A549 (cell line): ENCODE measurements at regions not wholly inside any gene's neighbourhood (a gene's known extent, or its start where the extent isn't known, plus 50 kb on each side); places are given as distances from the start of the nearest gene placed in this dataset.

Source experiments
- ATAC-seq, 2 experiments: fragments of 200-7000 bp in 1 of 2; fragments of >200 bp in 1 of 2; cut with Nextera tagmentation in 1 of 2; cut with Tn5 transposase in 1 of 2; 3 replicates each; pipeline versions ENCODE4 v1.8.0 to v1.9.1; 2018 to 2020; ENCODE audit warnings: mild to moderate bottlenecking in 1 of 2, moderate library complexity in 1 of 2
- CTCF ChIA-PET: fragments of 300-600 bp; sonication (Branson Sonifier 250); formaldehyde crosslinking; extraction: SDS; loops from one replicate; lab custom pipeline; 2021; ENCODE audit warnings: antibody characterized with exemption, inconsistent platforms; lab: Yijun Ruan, JAX
- POLR2A ChIA-PET: fragments of 350-600 bp; formaldehyde crosslinking; extraction: SDS; loops from one replicate; lab custom pipeline; 2021; ENCODE audit warnings: antibody characterized with exemption, inconsistent platforms; lab: Yijun Ruan, JAX
- DNase-seq, 2 experiments: peaks; one replicate each; pipeline versions ENCODE4 v3.0.0 to v3.0.0-alpha.2; 2011 to 2016; ENCODE audit warnings: low read depth in 1 of 2, low spot score in 1 of 2
- FAIRE-seq: peaks from 2 replicates; lab custom pipeline; 2011; peaks lifted over from hg19 to GRCh38; lab: Jason Lieb, UNC
- H3K27ac ChIP-seq, 2 experiments: fragments of >200 bp; sonication (Bioruptor Twin); formaldehyde crosslinking; 3 replicates each; pipeline ENCODE4 v1.5.1; 2016 to 2017
- H3K4me1 ChIP-seq: fragments of >200 bp; sonication (Bioruptor Twin); formaldehyde crosslinking; 3 replicates; pipeline ENCODE4 v1.6.1; 2016
- H3K4me2 ChIP-seq: fragments of >200 bp; sonication (Bioruptor Twin); formaldehyde crosslinking; 3 replicates; pipeline ENCODE4 v1.6.1; 2016
- H3K4me3 ChIP-seq: fragments of >200 bp; sonication (Bioruptor Twin); formaldehyde crosslinking; 3 replicates; pipeline ENCODE4 v1.5.1; 2016
- H3K9me3 ChIP-seq: fragments of >200 bp; sonication (Bioruptor Twin); formaldehyde crosslinking; 3 replicates; pipeline ENCODE4 v1.6.1; 2016
- BHLHE40 ChIP-seq: IDR thresholded peaks from 2 replicates; pipeline ENCODE4 v1.6.1; 2012; ENCODE audit warnings: low read depth, low read length, inconsistent platforms
- CBX2 ChIP-seq: fragments of 200-600 bp; sonication (generic); IDR thresholded peaks from 2 replicates; pipeline ENCODE4 v1.6.1; 2016; ENCODE audit warnings: low read depth, mild to moderate bottlenecking, borderline replicate concordance
- CBX8 ChIP-seq: fragments of 200-600 bp; sonication (generic); IDR thresholded peaks from 2 replicates; pipeline ENCODE4 v1.6.1; 2016
- EP300 ChIP-seq, 2 experiments: fragments of >200 bp; sonication (Bioruptor Twin); formaldehyde crosslinking; IDR thresholded peaks; 2 replicates in 1 of 2; 3 replicates in 1 of 2; pipeline ENCODE4 v1.6.1; 2016 to 2017
- FOSB ChIP-seq: fragments of 250-450 bp; sonication (Bioruptor Pico); IDR thresholded peaks from 2 replicates; pipeline ENCODE4 v1.5.0; 2020; ENCODE audit warnings: mild to moderate bottlenecking, moderate library complexity
- GATA3 ChIP-seq: IDR thresholded peaks from 2 replicates; pipeline ENCODE4 v1.6.1; 2012; ENCODE audit warnings: borderline replicate concordance
- HDAC2 ChIP-seq: fragments of 200-600 bp; sonication (generic); IDR thresholded peaks from 2 replicates; pipeline ENCODE4 v1.6.1; 2016
- HOXB5 ChIP-seq: fragments of 250-450 bp; sonication (Bioruptor Pico); IDR thresholded peaks from 2 replicates; pipeline ENCODE4 v1.5.0; 2020; ENCODE audit warnings: mild to moderate bottlenecking, moderate library complexity
- JUN ChIP-seq, 2 experiments: fragments of >200 bp; sonication (Bioruptor Twin); formaldehyde crosslinking; IDR thresholded peaks; 2 replicates in 1 of 2; 3 replicates in 1 of 2; pipeline ENCODE4 v1.6.1; 2016 to 2017
- MAFK ChIP-seq: fragments of 450-650 bp; IDR thresholded peaks from 2 replicates; pipeline ENCODE4 v1.6.1; 2014; ENCODE audit not compliant: partially characterized antibody
- MAZ ChIP-seq: fragments of 150-350 bp; IDR thresholded peaks from 2 replicates; pipeline ENCODE4 v1.6.1; 2014; ENCODE audit warnings: antibody characterized with exemption, low read depth, low read length, borderline replicate concordance
- MYC ChIP-seq: IDR thresholded peaks from 2 replicates; pipeline ENCODE4 v1.6.1; 2012; ENCODE audit warnings: mild to moderate bottlenecking, inconsistent platforms, low read length, improper control_type of control experiment, borderline replicate concordance
- NFE2L2 ChIP-seq: fragments of 150-350 bp; conservative IDR thresholded peaks from 2 replicates; pipeline ENCODE4 v1.6.1; 2014; ENCODE audit warnings: low read length
- NPAS2 ChIP-seq: fragments of 250-450 bp; sonication (Bioruptor Pico); IDR thresholded peaks from 2 replicates; pipeline ENCODE4 v1.8.0; 2022; ENCODE audit warnings: mild to moderate bottlenecking, moderate library complexity, borderline replicate concordance
- PHF8 ChIP-seq: fragments of 200-600 bp; sonication (generic); IDR thresholded peaks from 2 replicates; pipeline ENCODE4 v1.6.1; 2016; ENCODE audit warnings: low read depth, mild to moderate bottlenecking, antibody characterized with exemption, moderate library complexity, borderline replicate concordance
- POLR2A ChIP-seq: IDR thresholded peaks from 2 replicates; pipeline ENCODE4 v1.6.1; 2012; ENCODE audit warnings: mild to moderate bottlenecking, low read length
- RAD21 ChIP-seq, 2 experiments: fragments of >200 bp in 1 of 2; sonication (Bioruptor Twin) in 1 of 2; formaldehyde crosslinking in 1 of 2; IDR thresholded peaks in 1 of 2; conservative IDR thresholded peaks in 1 of 2; 2 replicates in 1 of 2; 3 replicates in 1 of 2; pipeline ENCODE4 v1.6.1; 2012 to 2018; ENCODE audit warnings: inconsistent platforms in 1 of 2
- RARB ChIP-seq: fragments of 250-450 bp; sonication (Bioruptor Pico); IDR thresholded peaks from 2 replicates; pipeline ENCODE4 v1.8.0; 2021; ENCODE audit warnings: mild to moderate bottlenecking, moderate library complexity
- RCOR1 ChIP-seq: fragments of 150-350 bp; IDR thresholded peaks from 2 replicates; pipeline ENCODE4 v1.6.1; 2014; ENCODE audit warnings: antibody characterized with exemption, low read length, low read depth
- SMC3 ChIP-seq: fragments of >200 bp; sonication (Bioruptor Twin); formaldehyde crosslinking; IDR thresholded peaks from 3 replicates; pipeline ENCODE4 v1.6.1; 2018; ENCODE audit warnings: inconsistent platforms
- TFCP2L1 ChIP-seq: fragments of 250-450 bp; sonication (Bioruptor Pico); IDR thresholded peaks from 2 replicates; pipeline ENCODE4 v1.5.0; 2021; ENCODE audit warnings: mild to moderate bottlenecking
- ZNF302 ChIP-seq: fragments of 250-450 bp; sonication (Bioruptor Pico); IDR thresholded peaks from 2 replicates; pipeline ENCODE4 v1.9.0; 2021; ENCODE audit warnings: inconsistent platforms, mild to moderate bottlenecking, moderate library complexity
- ZSCAN20 ChIP-seq: fragments of 250-450 bp; sonication (Bioruptor Pico); IDR thresholded peaks from 2 replicates; pipeline ENCODE4 v1.8.0; 2022; ENCODE audit warnings: mild to moderate bottlenecking, moderate library complexity
- WGBS: methylation state at CpG from one replicate; pipeline ENCODE4 v1.1.6; 2017; ENCODE audit errors: missing lambda C conversion rate; 5-methylcytosine and 5-hydroxymethylcytosine counted together
- TF ChIP-seq, protein P1 (sequence below): fragments of >200 bp; sonication (Bioruptor Twin); formaldehyde crosslinking; IDR thresholded peaks from 2 replicates; pipeline ENCODE4 v1.6.1; 2016
- TF ChIP-seq, protein P2 (sequence below): fragments of >200 bp; sonication (Bioruptor Twin); formaldehyde crosslinking; IDR thresholded peaks from 3 replicates; pipeline ENCODE4 v1.5.1; 2016
- TF ChIP-seq, protein P3 (sequence below): fragments of 450-650 bp; IDR thresholded peaks from 2 replicates; pipeline ENCODE4 v1.6.1; 2014; ENCODE audit warnings: antibody characterized with exemption
- TF ChIP-seq, protein P4 (sequence below): IDR thresholded peaks from 2 replicates; pipeline ENCODE4 v1.6.1; 2012; ENCODE audit warnings: low read depth, borderline replicate concordance
- TF ChIP-seq, protein P5 (sequence below): fragments of 200-600 bp; sonication (generic); IDR thresholded peaks from 2 replicates; pipeline ENCODE4 v1.6.1; 2016; ENCODE audit warnings: antibody characterized with exemption, mild to moderate bottlenecking, moderate library complexity

DNA sequence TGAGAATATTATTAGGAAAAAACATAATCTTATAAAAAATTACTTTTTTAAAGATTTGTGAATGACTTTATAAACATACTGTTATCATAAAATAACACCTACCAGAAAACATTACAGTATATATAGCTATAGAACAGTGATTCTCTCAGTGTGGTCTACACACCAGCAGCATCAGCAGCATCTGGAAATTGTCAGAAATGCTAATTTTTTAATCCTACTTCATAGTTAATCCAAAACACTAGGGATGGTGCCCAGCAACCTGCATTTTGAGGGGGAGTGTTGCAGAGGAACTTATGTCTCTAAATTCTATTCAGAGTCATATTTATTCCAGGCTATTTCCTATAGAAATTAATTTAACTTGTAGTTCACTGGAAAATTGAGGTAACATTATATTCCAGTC lies 1107.8 kb downstream of the IGSF11 start:
- Histone ChIP-seq H3K4me2 (no peak overlapping the region), H3K9me3 (no peaks in the 10 kb centered on the region), H3K27ac (no peak overlapping the region), H3K4me1 (no peaks in the 10 kb centered on the region), H3K4me3 (no peak overlapping the region)
- no peak for ATAC-seq
- ChIA-PET POLR2A (no interaction called here), CTCF (no interaction called here)
- DNase-seq, result no peak
- FAIRE-seq, result no peak
- TF ChIP-seq, protein P1, sequence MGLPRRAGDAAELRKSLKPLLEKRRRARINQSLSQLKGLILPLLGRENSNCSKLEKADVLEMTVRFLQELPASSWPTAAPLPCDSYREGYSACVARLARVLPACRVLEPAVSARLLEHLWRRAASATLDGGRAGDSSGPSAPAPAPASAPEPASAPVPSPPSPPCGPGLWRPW, result no peak
- TF ChIP-seq GATA3, result no peak
- TF ChIP-seq JUN (IDR thresholded peaks at IDR 0.05), result no peak
- TF ChIP-seq MAFK, result no peak
- TF ChIP-seq ZNF302, result no peak
- no peak for TF ChIP-seq RCOR1
- no peak for TF ChIP-seq ZSCAN20 (CRISPR knock-in tag)
- no peak for TF ChIP-seq FOSB (CRISPR knock-in tag)
- no peak for TF ChIP-seq MYC
- TF ChIP-seq TFCP2L1 (CRISPR knock-in tag), result no peak
- TF ChIP-seq PHF8, result no peak
- TF ChIP-seq, protein P2, sequence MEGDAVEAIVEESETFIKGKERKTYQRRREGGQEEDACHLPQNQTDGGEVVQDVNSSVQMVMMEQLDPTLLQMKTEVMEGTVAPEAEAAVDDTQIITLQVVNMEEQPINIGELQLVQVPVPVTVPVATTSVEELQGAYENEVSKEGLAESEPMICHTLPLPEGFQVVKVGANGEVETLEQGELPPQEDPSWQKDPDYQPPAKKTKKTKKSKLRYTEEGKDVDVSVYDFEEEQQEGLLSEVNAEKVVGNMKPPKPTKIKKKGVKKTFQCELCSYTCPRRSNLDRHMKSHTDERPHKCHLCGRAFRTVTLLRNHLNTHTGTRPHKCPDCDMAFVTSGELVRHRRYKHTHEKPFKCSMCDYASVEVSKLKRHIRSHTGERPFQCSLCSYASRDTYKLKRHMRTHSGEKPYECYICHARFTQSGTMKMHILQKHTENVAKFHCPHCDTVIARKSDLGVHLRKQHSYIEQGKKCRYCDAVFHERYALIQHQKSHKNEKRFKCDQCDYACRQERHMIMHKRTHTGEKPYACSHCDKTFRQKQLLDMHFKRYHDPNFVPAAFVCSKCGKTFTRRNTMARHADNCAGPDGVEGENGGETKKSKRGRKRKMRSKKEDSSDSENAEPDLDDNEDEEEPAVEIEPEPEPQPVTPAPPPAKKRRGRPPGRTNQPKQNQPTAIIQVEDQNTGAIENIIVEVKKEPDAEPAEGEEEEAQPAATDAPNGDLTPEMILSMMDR, result no peak
- TF ChIP-seq EP300 (IDR thresholded peaks at IDR 0.05), result no peak

DNA sequence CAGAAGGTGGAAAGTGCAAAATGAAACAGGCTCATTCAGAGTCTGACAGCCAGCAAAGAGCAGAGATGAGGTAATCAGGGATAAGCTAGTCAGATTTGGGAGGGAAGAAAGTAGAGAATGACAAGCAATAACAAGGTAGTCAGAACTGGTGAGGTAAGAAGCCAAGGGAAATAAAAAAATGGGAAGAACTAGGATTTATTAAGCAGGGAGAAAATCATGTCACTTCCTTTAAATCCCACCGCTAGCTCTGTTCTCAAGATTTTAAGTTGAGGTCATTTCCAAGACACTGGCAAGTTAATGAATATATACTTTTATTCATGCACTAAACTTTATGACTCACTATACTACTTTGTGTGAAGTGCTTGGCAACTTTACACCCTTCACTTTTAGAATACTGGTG lies 1106.8 kb downstream of the IGSF11 start:
- Histone ChIP-seq H3K4me3 (no peak overlapping the region), H3K4me1 (no peaks in the 10 kb centered on the region), H3K9me3 (no peaks in the 10 kb centered on the region), H3K27ac (no peak overlapping the region), H3K4me2 (no peak overlapping the region)
- FAIRE-seq, result no peak
- 86% methylated on average over 1 of the region's 1 CpG for WGBS
- POLR2A ChIA-PET, result no interaction called here
- DNase-seq, result no peak
- ATAC-seq, result no peak
- TF ChIP-seq RCOR1 (no peak), RAD21 (conservative IDR thresholded peaks at IDR 0.05 in 1 of 2, IDR thresholded peaks at IDR 0.05 in 1 of 2) (no peak), NFE2L2 (no peak), SMC3 (no peak), MAZ (no peak)
- CTCF ChIA-PET, result no interaction called here

DNA sequence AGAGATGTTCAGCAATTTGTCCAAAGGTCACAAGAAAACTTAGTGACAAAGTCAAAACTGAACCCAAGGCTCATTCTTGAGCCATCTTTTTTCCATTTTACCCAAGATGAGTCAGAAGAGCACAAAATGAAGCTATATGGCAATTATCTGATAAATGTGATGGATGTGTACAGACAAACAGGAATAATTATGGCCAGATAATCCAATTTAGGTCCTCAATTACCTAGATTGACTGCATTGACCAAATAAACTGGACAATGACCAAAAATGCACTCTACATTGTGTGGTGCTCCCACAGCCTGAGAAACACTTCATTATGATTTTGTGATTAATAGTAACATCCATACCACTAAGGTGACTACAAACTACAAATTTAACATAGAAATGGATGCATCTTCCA lies 1105.8 kb downstream of the IGSF11 start:
- Histone ChIP-seq H3K9me3 (no peaks in the 10 kb centered on the region), H3K4me2 (no peak overlapping the region), H3K4me3 (no peak overlapping the region), H3K27ac (no peak overlapping the region), H3K4me1 (no peaks in the 10 kb centered on the region)
- ChIA-PET CTCF (no interaction called here), POLR2A (no interaction called here)
- ATAC-seq (no peak), DNase-seq (no peak), FAIRE-seq (no peak)
- TF ChIP-seq MYC (no peak), CBX2 (no peak), BHLHE40 (no peak), ZSCAN20 (CRISPR knock-in tag) (no peak), HDAC2 (no peak), NFE2L2 (no peak), TFCP2L1 (CRISPR knock-in tag) (no peak), CBX8 (no peak), NPAS2 (CRISPR knock-in tag) (no peak), HOXB5 (no peak), SMC3 (no peak), RARB (CRISPR knock-in tag) (no peak), POLR2A (no peak)
- TF ChIP-seq, protein P3, sequence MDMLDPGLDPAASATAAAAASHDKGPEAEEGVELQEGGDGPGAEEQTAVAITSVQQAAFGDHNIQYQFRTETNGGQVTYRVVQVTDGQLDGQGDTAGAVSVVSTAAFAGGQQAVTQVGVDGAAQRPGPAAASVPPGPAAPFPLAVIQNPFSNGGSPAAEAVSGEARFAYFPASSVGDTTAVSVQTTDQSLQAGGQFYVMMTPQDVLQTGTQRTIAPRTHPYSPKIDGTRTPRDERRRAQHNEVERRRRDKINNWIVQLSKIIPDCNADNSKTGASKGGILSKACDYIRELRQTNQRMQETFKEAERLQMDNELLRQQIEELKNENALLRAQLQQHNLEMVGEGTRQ, result no peak
- TF ChIP-seq, protein P4, sequence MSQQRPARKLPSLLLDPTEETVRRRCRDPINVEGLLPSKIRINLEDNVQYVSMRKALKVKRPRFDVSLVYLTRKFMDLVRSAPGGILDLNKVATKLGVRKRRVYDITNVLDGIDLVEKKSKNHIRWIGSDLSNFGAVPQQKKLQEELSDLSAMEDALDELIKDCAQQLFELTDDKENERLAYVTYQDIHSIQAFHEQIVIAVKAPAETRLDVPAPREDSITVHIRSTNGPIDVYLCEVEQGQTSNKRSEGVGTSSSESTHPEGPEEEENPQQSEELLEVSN, result no peak
- TF ChIP-seq, protein P2, result no peak
- TF ChIP-seq, protein P5, sequence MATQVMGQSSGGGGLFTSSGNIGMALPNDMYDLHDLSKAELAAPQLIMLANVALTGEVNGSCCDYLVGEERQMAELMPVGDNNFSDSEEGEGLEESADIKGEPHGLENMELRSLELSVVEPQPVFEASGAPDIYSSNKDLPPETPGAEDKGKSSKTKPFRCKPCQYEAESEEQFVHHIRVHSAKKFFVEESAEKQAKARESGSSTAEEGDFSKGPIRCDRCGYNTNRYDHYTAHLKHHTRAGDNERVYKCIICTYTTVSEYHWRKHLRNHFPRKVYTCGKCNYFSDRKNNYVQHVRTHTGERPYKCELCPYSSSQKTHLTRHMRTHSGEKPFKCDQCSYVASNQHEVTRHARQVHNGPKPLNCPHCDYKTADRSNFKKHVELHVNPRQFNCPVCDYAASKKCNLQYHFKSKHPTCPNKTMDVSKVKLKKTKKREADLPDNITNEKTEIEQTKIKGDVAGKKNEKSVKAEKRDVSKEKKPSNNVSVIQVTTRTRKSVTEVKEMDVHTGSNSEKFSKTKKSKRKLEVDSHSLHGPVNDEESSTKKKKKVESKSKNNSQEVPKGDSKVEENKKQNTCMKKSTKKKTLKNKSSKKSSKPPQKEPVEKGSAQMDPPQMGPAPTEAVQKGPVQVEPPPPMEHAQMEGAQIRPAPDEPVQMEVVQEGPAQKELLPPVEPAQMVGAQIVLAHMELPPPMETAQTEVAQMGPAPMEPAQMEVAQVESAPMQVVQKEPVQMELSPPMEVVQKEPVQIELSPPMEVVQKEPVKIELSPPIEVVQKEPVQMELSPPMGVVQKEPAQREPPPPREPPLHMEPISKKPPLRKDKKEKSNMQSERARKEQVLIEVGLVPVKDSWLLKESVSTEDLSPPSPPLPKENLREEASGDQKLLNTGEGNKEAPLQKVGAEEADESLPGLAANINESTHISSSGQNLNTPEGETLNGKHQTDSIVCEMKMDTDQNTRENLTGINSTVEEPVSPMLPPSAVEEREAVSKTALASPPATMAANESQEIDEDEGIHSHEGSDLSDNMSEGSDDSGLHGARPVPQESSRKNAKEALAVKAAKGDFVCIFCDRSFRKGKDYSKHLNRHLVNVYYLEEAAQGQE, result no peak
